ENCODE measurements at regions not wholly inside any gene's neighbourhood (a gene's known extent, or its start where the extent isn't known, plus 50 kb on each side); places are given as distances from the start of the nearest gene placed in this dataset.
"Not testable (repeated sequence)": the region's sequence is repeated elsewhere in the genome, so short reads cannot be mapped to it uniquely, and the experiment has no call there.

DNA sequence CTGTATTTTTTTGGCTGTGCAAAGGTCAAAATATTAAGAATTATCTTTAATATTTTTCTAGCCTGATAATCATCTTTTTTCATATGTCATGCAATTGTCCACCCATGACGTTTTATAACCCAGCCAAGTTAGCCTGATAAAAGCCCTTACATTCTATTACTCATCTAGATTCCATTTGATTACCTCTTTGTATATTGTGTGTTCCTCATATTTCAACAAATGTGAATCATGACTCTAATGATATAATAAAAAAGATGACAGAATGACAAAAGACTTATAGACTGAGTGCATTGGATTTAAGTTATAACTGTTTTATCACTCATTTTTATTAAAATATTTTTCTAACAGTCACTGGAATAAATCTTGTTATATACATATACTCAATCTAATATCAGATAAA is 1560.0 kb upstream of the LRRTM3 start:
- DNase-seq (ENCODE audit: extremely low read depth in 1 of 2, low read depth in 1 of 2) = no peak

DNA sequence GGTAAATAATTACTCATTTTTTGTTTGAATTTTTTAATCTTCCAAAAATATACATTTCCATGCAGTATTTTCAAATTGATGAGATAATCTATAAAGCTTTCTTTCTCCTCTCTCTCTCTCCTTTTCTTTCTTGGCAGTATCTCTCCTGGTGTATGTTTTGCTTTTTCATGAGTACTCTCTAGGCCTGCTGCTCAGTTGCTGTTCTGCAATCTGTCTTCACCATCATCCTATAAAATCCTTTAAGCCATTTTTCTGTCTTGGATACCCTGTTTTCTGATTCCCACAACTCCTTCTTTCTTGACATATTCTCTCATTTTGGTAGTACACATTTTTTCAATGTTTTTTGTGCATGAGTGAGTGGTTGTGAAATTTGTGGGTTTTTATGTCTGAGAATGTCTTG is 1558.1 kb upstream of the LRRTM3 start:
- no peak for DNase-seq (ENCODE audit: extremely low read depth in 1 of 2, low read depth in 1 of 2)

DNA sequence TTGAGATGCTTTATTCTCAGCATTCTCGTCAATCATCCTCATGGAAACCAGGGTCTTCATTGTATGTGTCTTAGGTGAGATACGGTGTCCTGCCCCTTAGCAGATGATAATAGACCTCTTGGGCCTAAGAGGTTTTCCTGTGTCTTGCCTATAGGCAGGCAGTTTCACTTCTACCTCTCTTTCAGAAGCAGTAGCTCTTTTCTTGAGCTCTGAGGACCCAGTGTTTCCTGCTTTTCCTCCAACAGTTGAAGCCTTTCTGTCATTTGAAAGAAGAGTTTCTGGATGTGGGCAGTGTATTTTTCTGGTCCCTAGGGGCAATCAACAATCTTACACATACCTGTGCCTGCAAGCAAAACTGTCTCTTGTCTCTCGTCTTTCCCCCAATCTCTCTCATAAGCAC is 1550.3 kb upstream of the LRRTM3 start:
- no peak for DNase-seq (ENCODE audit: extremely low read depth in 1 of 2, low read depth in 1 of 2)

DNA sequence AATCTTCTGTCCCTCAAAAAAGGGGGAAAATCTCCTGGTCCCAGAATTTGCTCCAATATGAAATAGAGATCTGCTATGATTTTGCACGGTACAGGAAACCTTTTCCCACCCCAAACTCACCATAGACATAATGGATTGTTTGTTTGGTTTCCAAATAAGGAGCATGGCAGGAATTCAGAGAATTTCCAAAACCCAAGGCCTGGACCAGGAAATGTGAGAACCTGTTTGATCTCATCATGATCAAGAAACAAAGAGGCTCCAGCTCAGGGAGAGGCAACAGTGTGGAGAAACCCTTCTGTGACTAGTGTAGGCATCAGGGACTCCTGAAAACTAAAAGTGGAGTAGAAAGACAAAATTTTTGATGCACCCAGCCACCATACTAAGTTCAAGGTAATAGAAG is 1548.1 kb upstream of the LRRTM3 start:
- no peak for DNase-seq (ENCODE audit: extremely low read depth in 1 of 2, low read depth in 1 of 2)

DNA sequence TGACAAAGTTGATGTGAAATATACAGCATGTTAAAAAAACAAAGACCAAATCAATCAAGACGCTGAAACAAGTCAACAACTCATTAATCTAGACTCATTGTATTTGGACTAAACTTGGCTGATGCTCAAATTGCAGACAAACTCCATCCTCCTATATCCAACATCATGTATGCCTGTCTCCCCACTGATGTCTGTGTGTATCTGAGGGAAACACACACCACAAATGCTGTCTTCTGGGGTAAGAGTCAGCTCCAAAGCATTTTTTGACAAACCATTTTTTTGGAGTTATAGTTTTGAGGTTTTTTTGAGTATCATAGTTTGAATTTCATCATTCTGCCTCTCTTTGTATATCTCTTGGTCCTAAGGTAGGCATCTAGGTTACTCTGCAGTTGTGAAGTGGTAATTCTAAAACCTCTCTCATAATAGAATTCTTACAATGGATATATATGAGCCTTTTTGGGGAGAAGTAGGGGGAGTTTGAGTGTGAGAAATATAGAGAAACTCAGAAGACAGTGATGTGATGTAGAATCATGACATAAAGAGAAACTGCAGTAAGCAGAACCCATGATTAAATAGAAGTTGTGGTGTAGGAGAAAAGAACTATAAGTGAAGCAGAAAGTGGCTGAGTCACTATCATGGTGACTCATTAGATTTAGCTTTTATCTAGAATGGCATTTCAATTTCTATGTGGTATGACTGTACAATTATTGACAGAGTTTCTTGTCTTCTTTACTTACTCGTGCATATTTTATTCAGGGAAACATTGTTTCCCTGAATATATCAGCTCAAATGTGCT is 1531.1 kb upstream of the LRRTM3 start:
- DNase-seq (ENCODE audit: extremely low read depth in 1 of 2, low read depth in 1 of 2) = no peak

DNA sequence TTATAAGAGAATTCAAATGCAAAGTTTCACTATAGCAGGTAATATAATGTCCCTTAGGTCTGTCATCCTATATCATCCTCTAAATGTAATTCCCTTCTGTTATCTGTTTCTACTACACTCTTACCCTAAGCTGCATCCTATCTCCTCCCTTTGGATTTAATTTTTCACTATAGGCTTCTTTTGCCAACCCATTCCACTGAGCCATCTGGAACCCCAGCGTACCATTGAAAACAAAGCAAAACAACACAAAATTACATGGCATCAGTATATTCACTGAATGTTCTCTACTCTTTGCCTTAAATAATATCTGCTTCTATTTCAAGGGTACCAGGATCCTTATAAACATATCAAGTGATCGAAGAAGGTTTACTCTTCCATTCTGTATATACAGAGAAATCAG is 1530.2 kb upstream of the LRRTM3 start:
- no peak for DNase-seq (ENCODE audit: extremely low read depth in 1 of 2, low read depth in 1 of 2)

DNA sequence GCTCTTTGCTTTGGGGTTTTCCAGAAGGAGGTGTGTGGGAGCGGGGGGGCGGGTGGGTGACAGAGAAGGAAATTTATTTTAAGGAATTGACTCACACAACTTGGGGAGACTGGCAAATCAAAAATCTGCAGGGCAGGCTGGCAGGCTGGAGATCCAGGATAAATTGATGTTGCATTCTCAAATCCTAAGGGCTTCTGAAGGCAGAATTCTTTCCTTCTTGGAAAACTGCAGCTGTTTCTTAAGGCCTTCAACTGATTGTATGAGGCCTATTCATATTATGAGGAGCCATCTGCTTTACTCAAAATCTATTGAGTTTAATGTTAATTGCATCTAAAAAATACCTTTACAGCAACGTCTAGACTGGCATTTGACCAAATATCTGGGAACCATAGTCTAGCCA is 1528.8 kb upstream of the LRRTM3 start:
- no peak for DNase-seq (ENCODE audit: extremely low read depth in 1 of 2, low read depth in 1 of 2)

DNA sequence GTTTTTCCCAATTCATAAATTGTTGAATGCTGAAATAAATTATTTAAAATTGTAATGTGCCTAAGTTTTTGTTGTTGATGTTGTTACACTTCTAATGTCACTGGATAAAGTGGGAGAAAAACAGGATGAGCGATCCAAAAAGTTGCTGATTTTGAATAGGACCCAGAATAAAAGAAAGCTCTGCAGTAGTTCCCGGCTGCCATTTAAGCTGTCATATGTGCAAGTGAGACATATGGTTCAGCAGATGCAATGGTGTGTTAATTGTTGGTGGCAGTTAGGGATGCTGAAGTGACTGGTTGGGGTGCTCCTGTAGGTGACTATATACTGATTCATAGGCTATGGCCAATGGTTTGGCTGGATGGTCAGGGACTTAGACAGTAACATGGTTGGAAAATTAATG is 1517.4 kb upstream of the LRRTM3 start:
- no peak for DNase-seq (ENCODE audit: extremely low read depth in 1 of 2, low read depth in 1 of 2)

DNA sequence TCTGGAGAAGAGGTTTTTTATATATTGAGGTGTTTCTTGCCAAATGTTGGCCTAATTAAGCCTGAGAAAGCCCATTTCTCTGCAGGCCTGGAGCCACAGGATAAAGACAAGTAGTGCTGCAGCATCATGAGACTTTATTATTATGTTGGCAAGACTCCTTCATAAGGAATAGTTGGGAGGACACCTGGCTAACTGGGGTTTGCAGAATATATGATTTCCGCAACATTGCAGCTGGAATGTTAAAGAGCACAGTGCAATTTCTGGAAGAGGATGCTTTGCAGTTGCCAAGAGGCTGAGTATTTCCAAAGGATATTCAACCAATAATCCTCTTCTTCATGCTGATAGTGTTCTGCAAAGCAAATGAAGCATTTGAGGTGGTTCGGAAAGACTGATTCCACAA is 1512.8 kb upstream of the LRRTM3 start:
- no peak for DNase-seq (ENCODE audit: extremely low read depth in 1 of 2, low read depth in 1 of 2)

DNA sequence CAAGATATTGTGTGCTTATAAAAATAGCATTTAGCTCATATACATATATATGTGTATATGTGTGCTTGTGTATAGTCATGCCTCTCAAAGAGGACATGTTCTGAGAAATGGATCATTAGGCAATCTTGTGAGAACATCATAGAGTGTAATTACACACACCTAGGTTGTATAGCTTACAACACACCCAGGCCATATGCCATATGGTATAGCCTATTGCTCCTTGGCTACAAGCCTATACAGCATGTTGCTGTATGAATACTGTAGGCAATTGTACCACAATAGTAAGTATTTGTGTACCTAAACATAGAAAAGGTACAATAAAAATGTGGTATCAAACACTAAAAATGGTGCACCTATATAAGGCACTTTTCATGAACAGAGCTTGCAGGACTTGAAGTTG is 1510.5 kb upstream of the LRRTM3 start:
- DNase-seq (ENCODE audit: extremely low read depth in 1 of 2, low read depth in 1 of 2) = no peak

DNA sequence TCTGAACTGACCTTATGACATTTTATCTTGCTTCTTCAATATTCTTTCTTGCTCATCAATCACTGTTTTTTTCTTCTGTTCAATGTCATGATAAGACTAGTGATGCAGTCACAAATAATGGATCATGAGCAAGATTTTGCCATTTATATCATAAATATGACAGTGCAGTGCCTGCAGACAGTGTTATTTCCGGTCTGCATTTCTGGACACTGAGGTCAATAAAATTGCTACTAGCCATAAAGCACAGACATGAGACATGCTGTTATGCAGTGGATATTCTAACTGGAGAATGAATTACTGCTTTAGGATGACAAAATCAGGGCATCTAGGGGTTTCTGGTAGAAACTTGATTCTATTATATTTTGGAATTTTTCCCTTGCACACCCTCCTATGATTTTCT is 1509.7 kb upstream of the LRRTM3 start:
- DNase-seq (ENCODE audit: extremely low read depth in 1 of 2, low read depth in 1 of 2) = no peak

DNA sequence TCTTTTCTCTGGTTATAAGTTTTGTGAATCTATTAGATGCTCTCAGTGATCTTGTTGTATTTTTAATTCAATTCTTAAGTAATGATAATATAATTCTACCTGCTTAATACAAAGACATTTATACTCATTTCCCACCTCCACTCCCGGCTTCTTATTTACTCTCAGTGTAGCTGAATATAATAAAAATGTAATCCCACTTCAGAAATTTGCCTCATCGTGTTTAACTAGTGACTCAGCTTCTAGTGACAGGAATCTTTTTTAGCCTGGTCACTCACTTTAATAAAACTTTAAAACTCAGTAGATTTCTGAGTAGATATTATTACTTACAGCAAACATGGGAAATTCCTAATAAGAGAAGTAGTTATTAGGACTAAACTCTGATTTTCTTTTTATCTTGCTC is 1506.2 kb upstream of the LRRTM3 start:
- no peak for DNase-seq (ENCODE audit: extremely low read depth in 1 of 2, low read depth in 1 of 2)

DNA sequence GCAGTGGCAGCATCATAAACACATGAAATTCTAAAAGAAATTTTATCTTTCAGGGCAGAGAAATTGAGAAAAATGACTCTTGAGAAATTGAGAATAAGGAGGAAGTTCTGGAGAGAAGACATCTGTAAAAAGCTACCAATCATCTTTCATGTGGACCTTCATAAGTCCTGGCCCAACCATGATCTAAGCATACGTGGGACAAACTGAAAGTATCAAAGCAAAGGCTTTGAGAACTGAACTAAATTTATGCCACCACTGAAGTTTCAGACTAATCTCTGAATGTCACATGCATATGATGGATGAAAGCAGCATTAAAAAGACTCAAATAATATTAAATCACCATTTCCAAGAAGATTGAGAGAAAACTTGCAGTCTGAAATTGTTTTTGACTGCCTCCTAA is 1502.8 kb upstream of the LRRTM3 start:
- DNase-seq (ENCODE audit: extremely low read depth in 1 of 2, low read depth in 1 of 2) = no peak

DNA sequence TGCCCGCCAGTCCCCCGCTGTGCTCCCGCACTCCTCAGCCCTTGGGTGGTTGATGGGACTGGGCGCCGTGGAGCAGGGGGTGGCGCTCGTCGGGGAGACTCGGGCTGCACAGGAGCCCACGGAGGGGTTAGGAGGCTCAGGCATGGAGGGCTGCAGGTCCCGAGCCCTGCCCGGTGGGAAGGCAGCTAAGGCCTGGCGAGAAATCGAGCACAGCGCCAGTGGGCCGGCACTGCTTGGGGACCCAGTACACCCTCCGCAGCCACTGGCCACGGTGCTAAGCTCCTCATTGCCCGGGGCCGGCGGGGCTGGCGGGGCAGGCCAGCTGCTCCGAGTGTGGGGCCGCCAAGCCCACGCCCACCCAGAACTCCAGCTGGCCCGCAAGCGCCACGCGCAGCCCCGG is 1496.5 kb upstream of the LRRTM3 start:
- DNase-seq (ENCODE audit: extremely low read depth in 1 of 2, low read depth in 1 of 2) = not testable (repeated sequence)

DNA sequence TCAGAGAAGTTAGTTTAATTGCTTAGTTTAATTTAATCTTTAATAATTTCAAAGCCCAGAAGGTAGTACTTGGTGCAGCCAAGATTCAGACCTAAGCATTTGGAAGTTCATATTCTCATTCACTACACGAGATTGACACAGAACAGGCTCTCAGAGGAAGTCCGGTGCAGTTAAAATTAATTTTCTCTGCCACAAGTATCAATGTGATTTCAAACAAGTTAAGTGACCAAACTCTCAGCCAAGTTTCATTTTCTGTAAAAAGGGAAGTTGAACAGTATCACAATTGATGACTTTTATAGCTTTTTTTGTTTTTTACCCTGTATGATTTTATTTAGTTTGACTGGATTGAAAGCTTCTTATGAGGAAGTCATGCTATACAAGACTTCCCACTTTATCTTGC is 1494.9 kb upstream of the LRRTM3 start:
- DNase-seq (ENCODE audit: extremely low read depth in 1 of 2, low read depth in 1 of 2) = no peak

DNA sequence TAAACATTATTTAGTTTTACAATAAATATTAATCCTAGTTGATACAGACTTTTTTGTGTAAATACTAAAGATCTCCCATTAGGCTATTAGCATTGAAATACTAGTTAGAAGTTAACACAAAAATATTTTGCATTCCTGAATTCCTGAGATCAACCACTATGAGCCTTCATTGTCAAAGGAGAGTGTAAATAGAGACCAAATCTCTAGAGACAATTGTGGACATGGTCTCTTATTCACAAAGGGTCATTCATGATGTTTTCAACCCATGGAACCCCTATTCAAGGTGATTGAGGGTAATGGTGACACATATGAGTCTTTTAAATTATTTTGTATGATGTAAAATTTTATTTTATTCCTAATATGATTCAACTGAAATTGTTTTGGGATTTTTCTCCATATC is 1454.8 kb upstream of the LRRTM3 start:
- no peak for DNase-seq (ENCODE audit: extremely low read depth in 1 of 2, low read depth in 1 of 2)

DNA sequence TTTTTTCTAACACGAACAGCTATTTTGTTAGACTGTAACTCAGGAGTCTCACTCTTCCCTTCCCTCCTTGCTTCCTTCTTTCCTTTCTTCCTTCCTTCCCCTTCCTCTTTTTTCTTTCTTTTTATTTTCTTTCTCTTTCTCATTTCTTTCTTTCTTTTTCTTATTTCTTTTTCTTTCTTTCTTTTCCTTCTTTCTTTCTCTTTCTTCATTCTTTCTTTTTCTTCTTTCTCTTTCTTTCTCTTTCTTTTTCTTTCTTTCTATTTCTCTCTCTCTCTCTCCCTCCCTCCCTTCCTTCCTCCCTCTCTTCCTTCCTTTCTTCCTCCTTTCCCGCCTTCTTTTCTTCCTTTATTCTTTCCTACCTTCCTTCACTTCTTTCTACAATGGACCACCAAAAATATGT is 1443.0 kb upstream of the LRRTM3 start:
- DNase-seq (ENCODE audit: extremely low read depth in 1 of 2, low read depth in 1 of 2) = no peak

DNA sequence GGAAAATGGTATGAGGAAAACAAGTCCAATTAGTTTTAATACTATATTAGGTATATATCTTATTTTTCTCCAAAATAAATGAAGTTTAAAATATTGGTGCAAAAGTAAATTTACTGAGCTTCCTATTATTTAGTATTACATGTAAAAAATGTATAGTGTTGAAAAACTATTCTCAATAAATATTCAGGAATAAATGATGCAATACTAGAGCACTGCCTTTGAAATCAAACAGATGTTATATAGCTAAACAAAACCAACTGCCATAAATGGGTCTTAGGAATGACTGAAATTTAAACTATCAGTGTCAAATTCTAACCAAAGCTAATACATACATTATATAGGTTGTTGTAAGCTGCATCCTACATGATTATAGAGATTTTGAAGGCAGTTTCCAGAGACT is 1434.0 kb upstream of the LRRTM3 start:
- DNase-seq (ENCODE audit: extremely low read depth in 1 of 2, low read depth in 1 of 2) = no peak

DNA sequence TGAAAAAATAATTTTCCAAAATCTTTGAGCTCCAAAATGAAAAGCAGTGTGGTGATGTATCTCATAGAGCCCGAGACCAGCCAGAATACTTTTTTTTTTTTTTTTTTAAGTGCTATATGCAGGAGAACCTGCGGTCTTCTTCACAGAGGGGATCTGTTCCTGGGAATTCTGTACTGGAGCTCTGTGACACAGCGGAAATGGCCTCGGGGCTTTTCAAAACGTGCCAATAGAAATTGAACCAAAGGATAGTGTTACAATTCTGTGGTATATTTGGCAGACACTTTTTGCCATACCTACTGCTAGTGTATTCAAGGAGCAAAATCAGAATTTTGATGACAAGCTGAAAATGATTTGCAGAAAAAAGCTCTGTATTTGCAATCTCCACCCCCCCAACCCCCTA is 1429.3 kb upstream of the LRRTM3 start:
- DNase-seq (ENCODE audit: extremely low read depth in 1 of 2, low read depth in 1 of 2) = no peak

DNA sequence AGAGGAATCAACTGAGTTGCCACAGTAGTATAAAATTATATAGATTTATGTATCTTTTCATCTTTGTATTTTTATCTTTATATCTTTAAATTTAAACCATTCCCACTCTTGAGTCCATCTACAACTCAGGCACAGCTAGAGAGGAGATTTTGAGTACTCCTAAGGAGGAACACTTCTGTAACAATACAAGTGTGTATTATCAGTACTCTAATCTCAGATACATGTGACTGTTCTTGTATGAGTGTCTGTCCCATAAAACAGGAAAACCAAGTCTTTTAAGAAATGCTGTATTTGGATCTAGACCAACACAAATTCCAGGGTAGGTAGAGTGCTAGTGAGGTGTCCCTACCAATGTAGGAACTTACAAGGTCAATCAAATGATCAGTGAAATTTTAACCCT is 1428.0 kb upstream of the LRRTM3 start:
- DNase-seq (ENCODE audit: extremely low read depth in 1 of 2, low read depth in 1 of 2) = no peak

DNA sequence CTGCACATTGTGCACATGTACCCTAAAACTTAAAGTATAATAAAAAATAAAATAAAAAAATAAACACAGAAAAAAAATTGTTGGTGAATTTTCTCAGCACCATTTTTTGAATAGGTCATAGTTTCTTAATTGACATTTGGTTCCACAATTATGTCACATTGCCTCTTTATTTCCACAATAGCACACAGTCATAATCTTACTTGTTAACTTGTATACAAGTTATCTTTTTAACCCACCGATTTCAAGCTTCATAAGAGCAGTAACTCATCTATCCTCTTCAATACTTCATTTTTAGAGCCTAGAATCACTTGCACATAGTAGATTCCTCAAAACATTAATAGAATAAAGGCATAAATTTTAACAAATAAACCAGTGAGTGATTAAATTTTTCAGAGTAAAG is 1425.1 kb upstream of the LRRTM3 start:
- DNase-seq (ENCODE audit: extremely low read depth in 1 of 2, low read depth in 1 of 2) = no peak

DNA sequence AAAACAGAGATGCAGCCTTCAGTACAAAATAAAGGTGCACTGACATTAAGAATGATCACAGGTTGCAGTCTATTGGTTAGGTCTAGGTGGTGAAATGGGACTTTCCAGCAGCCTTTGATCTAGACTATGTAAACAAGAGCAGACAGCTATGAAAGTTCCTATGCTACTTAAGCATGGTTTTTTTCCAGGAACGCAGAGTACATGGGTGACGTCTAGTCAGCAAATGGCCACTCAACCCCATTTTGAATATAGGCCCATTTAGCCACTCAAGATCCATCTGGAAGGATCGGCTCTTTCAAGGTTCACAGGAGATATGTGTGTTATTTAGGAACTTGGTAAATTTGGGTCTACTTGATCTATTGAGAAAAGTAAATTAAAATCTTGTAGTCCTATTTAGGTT is 1424.6 kb upstream of the LRRTM3 start:
- DNase-seq (ENCODE audit: extremely low read depth in 1 of 2, low read depth in 1 of 2) = no peak

DNA sequence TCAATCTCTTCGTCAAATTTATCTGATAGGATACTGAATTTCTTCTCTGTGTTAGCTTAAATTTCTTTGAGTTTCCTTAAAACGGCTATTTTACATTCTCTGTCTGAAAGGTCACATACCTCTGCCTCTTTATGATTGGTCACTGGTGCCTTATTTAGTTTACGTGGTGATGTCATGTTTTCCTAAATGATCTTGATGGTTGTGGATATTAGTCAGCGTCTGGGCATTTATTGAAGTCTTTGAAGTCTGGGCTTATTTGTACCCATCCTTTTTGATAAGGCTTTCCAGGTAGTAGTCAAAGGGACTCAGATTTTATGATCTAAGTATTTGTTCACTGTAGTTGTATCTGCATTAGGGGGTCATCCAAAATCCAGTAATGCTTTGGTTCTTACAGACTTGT is 1407.5 kb upstream of the LRRTM3 start:
- DNase-seq (ENCODE audit: extremely low read depth in 1 of 2, low read depth in 1 of 2) = no peak

Measured in activated CD8-positive, alpha-beta memory T cell treated with anti-CD3 and anti-CD28 coated beads for 1 hour (primary cell).